NCI-H2171 treated with DMSO at 0.1 percent for 48 hours (cell line): ENCODE measurements at regions not wholly inside any gene's neighbourhood (a gene's known extent, or its start where the extent isn't known, plus 50 kb on each side); places are given as distances from the start of the nearest gene placed in this dataset.
A peak's percentile ranks its signal among the peaks of the same experiment; 100 is the strongest.

ENCODE experiments used
- DNase-seq: peaks from one replicate; lab custom pipeline; 2025; lab: John Stamatoyannopoulos, UW

DNA sequence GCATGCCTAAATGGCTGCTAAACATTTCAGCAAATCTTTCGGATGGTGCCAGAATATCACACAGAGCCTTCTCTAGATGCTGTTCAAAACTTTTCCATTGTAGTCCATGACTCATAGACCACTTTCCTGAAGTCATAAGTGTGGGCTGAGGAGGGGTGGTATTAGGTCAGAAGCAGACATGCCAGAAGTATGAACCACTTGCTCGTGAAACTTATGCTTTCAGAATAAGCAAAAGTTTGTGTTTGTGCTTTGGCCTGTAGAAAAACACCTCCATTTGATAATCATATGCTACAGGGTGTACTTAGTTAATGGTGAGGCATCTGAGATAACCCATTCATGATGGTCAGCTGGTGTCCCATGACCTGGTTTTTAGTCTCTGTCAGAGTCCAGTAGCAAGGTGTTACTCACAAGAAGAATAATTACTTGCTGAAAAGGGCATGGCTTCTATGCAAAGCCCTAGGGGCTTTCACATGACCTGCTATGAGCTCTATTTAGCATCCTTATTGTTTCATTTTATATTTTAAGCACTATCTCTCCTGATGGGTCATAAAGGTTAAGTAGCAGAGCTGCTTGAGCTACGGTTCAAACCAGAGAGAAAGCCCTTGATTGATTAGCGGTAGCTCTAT is 183.1 kb upstream of the IVNS1ABP start:
- DNase-seq, result no peak

DNA sequence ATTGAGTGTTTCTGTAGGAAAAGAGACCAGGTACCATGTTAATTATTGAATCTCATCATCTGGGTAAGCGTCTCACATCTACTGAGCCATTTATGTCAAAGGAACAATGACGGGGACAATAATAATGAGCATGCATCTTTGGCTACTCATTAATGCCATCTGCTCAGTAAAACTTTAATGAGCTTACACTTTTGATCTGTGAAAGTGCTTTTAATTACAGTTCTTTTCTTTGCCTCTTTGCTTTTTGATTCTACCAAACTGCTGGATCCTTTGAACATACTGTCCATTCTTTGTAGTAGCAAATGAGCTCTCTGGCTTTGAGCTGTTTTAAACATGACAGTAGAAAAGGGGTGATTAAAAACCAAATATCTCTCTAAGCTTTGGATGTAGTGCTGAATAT is 181.2 kb upstream of the IVNS1ABP start:
- no peak for DNase-seq

DNA sequence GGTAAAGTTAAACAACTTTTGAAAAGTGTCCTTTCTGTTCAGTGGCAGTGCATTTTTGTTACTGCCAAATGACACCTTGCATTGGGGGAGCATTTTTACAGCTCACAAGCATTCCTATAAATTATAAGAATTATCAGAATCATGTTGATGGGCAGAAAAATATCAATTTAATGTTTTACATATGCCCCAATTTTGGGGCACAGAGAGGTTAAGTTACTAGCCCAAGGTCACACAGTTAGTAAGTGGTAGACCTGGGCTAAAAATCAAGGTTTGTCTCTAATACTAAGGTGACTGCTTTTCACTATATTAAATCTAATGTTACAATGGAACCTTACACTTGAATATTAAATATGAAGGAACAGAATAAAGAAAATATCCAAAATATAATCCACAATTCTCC is 180.1 kb upstream of the IVNS1ABP start:
- no peak for DNase-seq

DNA sequence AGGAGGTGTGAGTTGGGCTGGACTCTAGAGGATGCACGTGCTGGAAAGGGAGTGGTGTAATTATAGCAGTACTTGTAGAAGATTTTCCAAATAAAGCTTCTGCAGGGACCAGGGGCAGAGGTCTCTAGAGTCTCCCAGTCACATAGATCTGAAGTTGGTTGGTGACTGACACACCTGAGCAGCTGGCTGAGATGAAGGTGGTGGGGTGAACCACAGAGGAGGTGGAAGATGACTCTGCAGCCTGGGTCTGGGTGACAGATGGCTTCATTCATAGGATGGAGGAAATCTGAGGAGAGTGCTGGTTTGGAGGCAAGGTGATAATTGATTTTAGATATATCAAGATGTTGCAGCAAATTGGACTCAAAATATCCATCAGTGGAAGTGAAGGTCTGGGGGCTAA is 178.9 kb upstream of the IVNS1ABP start:
- DNase-seq, result peak; percentile 86

- DNase-seq, result no peak
These were observed 178.0 kb upstream of the IVNS1ABP start for GRCh38 chr1:185495007-185495406.

DNA sequence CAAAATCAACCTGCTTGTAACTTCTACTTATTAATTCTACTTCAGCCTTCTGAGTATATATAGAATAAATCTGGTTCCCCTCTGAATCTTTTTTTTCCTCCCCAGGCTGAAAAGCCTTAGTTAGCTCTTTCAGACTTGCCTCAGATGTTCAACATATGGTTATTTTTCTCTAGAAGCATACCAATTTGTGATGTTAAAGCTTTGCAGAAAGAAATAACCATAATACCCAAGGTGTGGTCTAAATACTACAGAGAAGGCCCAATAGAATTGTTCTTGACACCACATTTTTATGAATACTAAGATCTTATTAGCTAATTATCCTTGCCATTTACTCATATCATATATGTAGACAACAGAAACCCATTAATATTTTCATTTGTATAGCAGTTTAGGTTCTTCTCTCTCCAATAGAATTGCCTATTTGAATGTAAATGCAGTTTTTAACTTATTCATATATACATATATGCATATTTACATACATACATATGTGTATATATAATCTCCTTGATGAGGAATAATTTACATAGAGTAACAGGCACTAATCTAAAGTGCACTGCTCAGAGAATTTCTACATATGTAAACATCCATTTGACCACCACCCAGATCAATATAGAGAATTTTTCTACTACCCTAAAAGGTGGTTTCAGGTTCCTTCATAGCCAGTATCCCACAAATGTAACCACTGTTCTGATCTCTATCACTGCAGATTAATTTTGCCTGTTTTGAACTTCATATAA is 175.2 kb upstream of the IVNS1ABP start:
- no peak for DNase-seq

DNA sequence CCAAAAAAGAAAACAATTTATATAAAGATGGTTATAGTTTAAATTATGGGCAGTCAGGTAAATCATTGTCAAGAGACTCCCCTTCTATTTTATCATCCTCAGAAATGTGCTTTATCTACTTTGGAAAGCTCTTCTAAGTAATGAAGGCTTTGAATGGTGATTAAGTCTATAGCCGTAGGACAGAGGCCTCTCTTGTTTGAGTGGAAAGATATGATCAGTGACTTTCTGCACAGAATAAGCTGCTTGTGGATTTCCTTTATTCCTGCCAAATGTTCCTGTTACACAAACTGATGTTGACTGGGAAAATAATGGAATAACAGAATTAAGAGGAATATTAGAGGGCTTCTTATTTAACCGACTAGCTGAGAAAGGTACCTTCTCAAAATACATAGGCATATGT is 174.6 kb upstream of the IVNS1ABP start:
- no peak for DNase-seq

- no peak for DNase-seq
These were observed 173.9 kb upstream of the IVNS1ABP start for GRCh38 chr1:185490924-185491323.

DNA sequence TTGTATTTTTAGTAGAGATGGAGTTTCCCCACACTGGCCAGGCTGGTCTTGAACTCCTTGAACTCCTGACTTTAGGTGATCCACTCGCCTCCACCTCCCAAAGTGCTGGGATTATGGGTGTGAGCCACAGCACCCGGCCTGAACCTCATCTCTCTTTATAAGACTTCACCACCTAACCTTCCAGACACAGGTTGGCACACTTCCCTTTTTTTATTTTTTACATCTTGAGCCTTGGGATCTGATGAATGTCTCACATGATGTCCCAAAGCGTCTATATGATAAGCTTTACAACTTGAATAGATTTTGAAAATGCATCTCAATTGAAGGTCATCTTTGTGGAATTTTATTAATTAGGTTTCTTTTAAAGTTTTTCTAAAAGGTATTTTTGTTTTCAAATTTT is 172.4 kb upstream of the IVNS1ABP start:
- no peak for DNase-seq

DNA sequence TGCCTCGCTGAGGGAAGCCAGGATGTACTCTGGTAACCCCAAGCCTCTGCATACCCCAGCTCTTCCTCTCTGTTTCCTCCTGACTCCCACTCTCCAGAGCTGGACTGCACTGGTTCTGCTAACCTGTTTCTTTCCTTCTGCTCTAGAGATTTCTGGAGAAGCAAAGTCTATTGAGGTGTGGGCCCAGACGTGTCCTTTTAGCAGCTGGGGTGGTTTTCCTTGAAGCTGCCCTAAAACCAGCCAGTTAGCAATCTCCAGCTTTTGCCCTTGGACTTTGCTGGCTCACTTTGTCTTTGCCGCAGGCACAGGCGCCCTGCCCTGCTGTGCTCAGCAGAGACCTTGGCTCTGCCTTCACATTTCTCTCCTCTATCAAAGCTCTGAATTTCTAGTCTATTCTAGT is 171.8 kb upstream of the IVNS1ABP start:
- DNase-seq, result no peak

GRCh38 chr1:185487936-185488335 is 170.9 kb upstream of the IVNS1ABP start:
- no peak for DNase-seq

DNA sequence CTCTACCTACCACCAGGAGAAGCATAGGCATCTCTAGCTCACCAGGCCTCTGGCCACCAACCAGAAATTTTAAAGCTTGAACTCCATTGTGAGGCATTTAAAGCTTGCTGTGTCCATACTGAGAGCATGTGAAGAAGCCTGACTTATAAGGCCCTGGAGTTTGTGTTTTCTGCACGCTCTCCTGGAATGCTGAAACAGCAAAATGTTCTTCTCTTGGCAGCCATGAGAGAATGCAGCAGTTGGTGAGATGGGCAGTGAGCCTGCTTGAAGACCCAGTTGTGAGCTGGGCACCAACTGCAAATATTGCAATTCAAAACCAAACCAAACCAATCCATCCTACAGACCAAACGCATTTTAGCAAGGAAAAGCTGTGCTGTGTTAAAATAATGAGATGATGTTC is 170.0 kb upstream of the IVNS1ABP start:
- DNase-seq, result no peak

DNA sequence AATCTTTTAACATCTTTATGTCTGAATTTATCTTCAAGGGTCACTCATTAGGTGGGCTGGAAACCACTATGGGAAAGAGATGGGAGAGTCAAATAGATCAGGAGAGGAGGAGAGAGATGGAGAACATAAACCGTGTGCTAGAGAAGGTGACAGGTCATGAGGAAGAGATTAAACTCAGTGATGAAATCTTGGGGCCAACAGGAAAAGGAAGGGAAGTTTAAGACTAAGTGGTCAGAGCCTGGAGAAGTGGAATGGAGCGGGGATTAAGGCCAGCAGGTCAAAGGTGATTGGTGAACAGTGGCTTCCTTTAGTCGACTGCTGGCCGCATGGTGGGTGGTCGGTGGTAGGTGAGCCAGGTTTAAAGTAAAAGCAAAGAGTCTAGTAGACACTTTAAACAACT is 169.3 kb upstream of the IVNS1ABP start:
- no peak for DNase-seq

DNA sequence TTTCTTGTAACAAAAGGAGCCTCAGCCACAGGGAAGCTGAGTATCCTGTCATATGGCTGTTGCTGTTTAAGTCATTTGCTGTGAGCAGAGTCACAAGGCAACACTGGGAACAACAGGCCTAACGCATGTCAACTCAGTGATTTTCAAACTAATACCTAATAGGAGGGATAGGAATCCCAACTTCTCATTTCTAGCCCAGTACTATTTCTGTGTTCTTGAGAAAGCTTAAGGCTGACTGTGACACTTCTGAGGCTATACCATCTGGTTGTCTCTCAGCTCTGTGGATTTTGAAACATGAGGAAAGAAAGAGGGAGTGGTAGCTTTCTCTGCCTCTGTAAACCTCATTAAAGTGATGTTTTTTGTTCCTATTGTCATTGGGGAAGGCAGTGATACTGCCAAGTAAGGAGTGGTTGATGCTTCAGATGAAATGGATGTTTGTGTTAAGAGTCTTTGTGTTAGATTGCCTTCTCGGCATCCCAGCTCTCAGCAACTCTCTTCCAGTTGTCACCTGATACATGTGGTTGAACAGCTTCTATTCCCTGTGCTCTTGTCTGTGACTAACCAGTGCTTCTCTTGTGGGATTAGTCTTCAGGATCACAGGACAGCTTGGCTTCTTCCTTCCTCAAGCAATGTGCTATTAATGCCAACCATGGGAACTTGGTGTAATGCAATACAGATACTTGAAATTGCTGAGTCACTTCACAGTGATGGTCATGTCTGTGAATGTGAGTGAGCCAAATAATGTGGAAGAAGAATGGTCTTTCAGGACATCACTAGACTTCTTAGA is 166.8 kb upstream of the IVNS1ABP start:
- peak; percentile 93 for DNase-seq

GRCh38 chr1:185483217-185483616 is 166.2 kb upstream of the IVNS1ABP start:
- DNase-seq, result no peak

DNA sequence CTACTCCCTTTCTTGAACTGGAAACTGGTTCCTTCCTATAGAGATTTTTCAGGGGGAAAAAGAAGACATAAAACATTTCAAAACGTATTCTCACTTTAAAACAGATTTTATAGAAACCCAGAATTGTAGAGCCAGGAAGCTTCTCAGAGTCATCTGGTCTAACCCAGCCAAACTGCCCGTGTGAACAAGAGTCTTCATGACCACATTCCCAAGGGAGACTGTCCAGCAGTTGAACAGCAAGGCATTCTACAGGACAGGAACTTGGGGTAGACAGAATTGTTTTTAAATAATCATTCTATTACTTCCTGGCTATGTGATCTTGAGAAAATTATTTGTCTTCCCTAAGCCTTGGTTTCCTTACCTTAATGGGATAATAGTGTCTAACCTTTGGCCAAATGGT is 163.5 kb upstream of the IVNS1ABP start:
- no peak for DNase-seq

GRCh38 chr1:185479796-185480195 is 162.8 kb upstream of the IVNS1ABP start:
- DNase-seq, result peak; percentile 62

DNA sequence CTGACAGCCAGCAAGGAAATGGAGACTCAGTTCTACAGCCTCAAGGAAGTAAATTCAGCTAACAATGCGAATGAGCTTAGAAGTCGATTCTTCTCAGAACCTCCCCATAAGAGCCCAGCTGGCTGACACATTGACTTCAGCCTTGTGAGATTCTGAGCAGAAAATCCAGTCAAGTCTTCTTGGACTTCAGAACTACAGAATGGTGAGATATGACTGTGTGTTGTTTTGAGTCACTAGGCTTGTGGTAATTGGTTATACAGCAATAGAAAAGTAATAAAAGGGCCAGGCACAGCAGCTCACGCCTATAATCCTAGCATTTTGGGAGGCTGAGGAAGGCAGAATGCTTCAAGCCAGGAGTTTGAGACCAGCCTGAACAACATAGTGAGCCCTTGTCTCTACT is 161.8 kb upstream of the IVNS1ABP start:
- DNase-seq, result no peak

DNA sequence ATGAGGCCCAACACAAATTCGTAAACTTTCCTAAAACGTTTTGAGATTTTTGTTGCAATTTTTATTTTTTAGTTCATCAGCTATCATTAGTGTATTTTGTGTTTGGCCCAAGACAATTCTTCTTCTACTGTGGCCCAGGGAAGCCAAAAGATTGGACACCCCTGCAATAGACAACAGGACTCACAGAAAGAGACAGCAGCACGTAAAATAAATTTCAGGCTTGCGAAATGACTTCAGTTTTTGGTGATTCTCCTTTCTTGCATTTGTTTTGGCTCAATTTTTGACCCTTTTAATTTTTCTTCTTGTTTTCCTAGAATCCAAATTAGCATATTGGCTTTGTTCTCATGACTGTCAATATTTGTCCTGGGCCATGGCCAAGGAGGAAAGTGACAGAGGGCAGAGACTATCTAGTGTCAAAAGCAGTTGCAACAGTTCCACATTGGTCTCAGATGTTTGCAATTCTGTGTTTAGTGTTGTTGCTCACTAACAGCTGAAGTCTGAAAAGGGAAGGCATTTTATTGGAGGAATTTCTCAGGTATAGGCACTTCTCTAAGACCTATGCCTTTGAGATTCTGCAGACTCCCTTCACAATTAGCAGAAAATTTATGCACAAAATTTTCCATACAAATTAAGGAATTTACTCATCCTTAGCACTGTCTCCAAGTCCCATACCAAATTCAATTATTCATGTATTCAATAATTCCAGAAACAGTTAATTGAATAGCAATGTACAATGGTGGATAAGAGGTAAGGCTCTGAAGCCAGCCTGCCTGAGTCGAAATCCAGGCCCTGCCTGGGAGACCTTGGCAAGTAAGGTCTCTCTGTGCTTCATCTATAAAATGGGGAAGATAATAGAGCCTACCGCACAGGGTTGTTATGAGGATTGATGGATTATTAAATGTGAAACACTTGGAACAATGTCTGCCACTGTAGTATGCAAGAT is 160.9 kb upstream of the IVNS1ABP start:
- DNase-seq, result no peak

DNA sequence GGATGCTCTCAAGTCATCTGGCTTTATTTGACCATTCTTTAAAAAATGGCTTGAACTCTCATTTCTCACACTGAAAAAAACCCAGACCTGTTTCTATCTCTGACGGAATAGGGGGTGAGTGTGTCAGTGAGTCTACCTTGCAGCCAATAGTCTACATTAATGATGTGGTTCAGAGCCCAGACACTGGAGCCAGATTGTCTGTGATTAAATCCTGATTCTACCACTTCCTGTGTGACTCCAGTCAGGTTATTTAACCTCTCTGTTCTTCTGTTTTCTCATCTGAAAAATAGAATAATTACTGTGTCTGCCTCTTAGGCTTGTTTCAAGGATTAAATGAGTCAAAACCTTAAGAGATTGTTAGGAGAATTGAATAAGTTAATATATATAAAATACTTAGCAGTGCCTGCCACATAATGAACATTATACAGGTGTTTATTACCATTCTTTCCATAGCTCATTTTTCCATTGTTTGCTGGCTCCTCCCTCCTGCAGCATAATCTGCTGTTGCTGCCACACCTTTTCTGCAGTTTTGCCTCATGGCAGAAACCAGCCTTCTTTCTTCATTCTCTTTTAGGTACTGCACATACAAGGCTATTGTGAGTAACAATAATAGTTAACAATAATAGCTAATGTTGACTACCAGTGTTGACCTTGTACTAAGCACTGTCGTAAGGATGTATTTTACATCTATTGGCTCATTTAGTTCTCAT is 157.6 kb upstream of the IVNS1ABP start:
- DNase-seq, result no peak

GRCh38 chr1:185473186-185473585 is 156.1 kb upstream of the IVNS1ABP start:
- DNase-seq, result no peak
